ENCODE measurements at regions not wholly inside any gene's neighbourhood (a gene's known extent, or its start where the extent isn't known, plus 50 kb on each side); places are given as distances from the start of the nearest gene placed in this dataset.
A peak's percentile ranks its signal among the peaks of the same experiment; 100 is the strongest.
"Not testable (repeated sequence)": the region's sequence is repeated elsewhere in the genome, so short reads cannot be mapped to it uniquely, and the experiment has no call there.

GRCh38 chr11:23869671-23870070, 627.2 kb upstream of the LUZP2 start:
- no peak for TF ChIP-seq CTCF (IDR thresholded peaks at IDR 0.05; ENCODE audit: control extremely low read depth, extremely low read depth)
- Histone ChIP-seq H3K4me1 (ENCODE audit: control insufficient read depth in 5 of 5, insufficient read depth in 5 of 5, low read length in 5 of 5) (peaks cover 0 to 19% (median 0%) of the 10 kb centered on the region in 5 donors), H3K9ac (ENCODE audit: insufficient read depth in 1 of 2, low read length in 2 of 2) (no peak overlapping the region), H3K9me3 (ENCODE audit: control insufficient read depth in 4 of 4, insufficient read depth in 3 of 4, low read length in 3 of 4) (peaks cover 0 to 4% (median under 1%) of the 10 kb centered on the region in 4 donors), H3K27me3 (ENCODE audit: control insufficient read depth in 3 of 3, insufficient read depth in 3 of 3, low read length in 2 of 3) (no peaks in the 10 kb centered on the region), H3K36me3 (ENCODE audit: control insufficient read depth in 4 of 4, insufficient read depth in 4 of 4, low read length in 4 of 4) (no peaks in the 10 kb centered on the region), H3K4me3 (no peak overlapping the region), H3K27ac (ENCODE audit: low read depth in 1 of 2, low read length in 1 of 2) (no peak overlapping the region)
- no peak for ATAC-seq (ENCODE audit: insufficient read depth, low FRiP score)
- 68 to 77% methylated on average over 2 of the region's 2 CpGs for WGBS, 2 donors
- no peak for DNase-seq

GRCh38 chr11:23873406-23873805, 623.4 kb upstream of the LUZP2 start:
- TF ChIP-seq CTCF (IDR thresholded peaks at IDR 0.05; ENCODE audit: control extremely low read depth, extremely low read depth), result no peak
- no peak for ATAC-seq (ENCODE audit: insufficient read depth, low FRiP score)
- 61 to 70% methylated on average over 2 of the region's 2 CpGs for WGBS, 2 donors

DNA sequence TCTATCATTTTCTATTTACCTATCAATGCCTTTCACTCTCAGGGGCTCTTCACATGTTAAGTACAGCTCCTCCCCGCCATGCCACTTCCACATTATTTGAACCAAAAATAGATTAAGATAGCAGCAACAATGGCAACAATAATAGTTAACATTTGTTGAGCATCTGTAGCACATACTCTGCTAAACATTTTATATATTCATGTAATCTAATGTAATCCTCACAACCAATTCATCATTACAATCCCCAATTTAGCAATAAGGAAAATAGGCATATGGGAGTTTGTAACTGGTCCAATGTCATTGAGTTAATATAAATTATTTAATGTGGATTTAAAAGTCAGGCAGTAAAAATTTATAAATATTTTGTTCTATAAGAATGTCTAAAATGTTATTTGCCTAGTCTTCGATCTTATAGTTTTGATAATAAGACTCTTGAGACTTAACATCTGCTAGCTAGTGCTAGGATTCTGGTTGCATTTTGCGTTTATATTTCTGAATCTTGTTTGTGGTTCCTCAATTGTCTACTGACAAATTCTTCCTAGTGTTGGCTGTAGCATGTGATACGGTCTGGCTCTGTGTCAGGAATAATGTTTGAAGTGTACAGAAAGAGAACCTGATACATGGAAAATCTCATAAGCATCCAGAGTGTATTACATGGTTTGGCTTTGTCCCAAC, 621.5 kb upstream of the LUZP2 start:
- DNase-seq (peak; percentile 47 to 97 (median 97)), ATAC-seq (ENCODE audit: insufficient read depth, low FRiP score) (no peak)
- Histone ChIP-seq H3K4me1 (ENCODE audit: control insufficient read depth in 5 of 5, insufficient read depth in 5 of 5, low read length in 5 of 5) (peaks cover 0 to 25% (median 7%) of the 10 kb centered on the region in 5 donors), H3K4me3 (no peak overlapping the region), H3K9ac (ENCODE audit: insufficient read depth in 1 of 2, low read length in 2 of 2) (no peak overlapping the region), H3K36me3 (ENCODE audit: control insufficient read depth in 4 of 4, insufficient read depth in 4 of 4, low read length in 4 of 4) (no peaks in the 10 kb centered on the region), H3K9me3 (ENCODE audit: control insufficient read depth in 4 of 4, insufficient read depth in 3 of 4, low read length in 3 of 4) (no peaks in the 10 kb centered on the region), H3K27me3 (ENCODE audit: control insufficient read depth in 3 of 3, insufficient read depth in 3 of 3, low read length in 2 of 3) (no peaks in the 10 kb centered on the region), H3K27ac (ENCODE audit: low read depth in 1 of 2, low read length in 1 of 2) (no peak overlapping the region)
- 69 to 74% methylated on average over 4 of the region's 4 CpGs for WGBS, 2 donors
- TF ChIP-seq CTCF (IDR thresholded peaks at IDR 0.05; ENCODE audit: control extremely low read depth, extremely low read depth), result no peak

More at GRCh38 chr11:23873406-23873805, 623.4 kb upstream of the LUZP2 start:
- Histone ChIP-seq H3K27ac (ENCODE audit: low read depth in 1 of 2, low read length in 1 of 2) (no peak overlapping the region), H3K9ac (ENCODE audit: insufficient read depth in 1 of 2, low read length in 2 of 2) (no peak overlapping the region), H3K4me1 (ENCODE audit: control insufficient read depth in 5 of 5, insufficient read depth in 5 of 5, low read length in 5 of 5) (peaks cover 0 to 25% (median 7%) of the 10 kb centered on the region in 5 donors), H3K4me3 (no peak overlapping the region), H3K36me3 (ENCODE audit: control insufficient read depth in 4 of 4, insufficient read depth in 4 of 4, low read length in 4 of 4) (no peaks in the 10 kb centered on the region), H3K27me3 (ENCODE audit: control insufficient read depth in 3 of 3, insufficient read depth in 3 of 3, low read length in 2 of 3) (no peaks in the 10 kb centered on the region), H3K9me3 (ENCODE audit: control insufficient read depth in 4 of 4, insufficient read depth in 3 of 4, low read length in 3 of 4) (peaks cover 0 to 4% (median 0%) of the 10 kb centered on the region in 4 donors)
- DNase-seq, result no peak

DNA sequence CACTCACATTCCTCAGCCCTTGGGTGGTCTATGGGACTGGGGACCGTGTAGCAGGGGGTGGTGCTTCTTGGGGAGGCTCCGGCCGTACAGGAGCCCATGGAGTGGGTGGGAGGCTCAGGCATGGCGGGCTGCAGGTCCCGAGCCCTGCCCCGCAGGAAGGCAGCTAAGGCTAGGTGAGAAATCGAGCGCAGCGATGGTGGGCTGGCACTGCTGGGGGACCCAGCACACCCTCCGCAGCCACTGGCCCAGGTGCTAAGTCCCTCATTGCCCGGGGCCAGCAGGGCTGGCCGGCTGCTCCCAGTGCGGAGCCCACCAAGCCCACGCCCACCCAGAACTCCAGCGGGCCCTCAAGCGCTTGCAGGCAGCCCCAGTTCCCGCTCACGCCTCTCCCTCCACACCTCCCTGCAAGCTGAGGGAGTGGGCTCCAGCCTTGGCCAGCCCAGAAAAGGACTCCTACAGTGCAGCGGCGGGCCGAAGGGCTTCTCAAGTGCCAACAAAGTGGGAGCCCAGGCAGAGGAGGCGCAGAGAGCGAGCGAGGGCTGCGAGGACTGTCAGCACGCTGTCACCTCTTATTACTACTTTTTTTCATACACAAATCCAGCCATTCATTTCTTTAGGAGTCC, 613.3 kb upstream of the LUZP2 start:
- not testable (repeated sequence) for H3K9me3 ChIP-seq (ENCODE audit: control insufficient read depth in 4 of 4, insufficient read depth in 3 of 4, low read length in 3 of 4); H3K4me3 ChIP-seq; DNase-seq; ATAC-seq (ENCODE audit: insufficient read depth, low FRiP score); H3K4me1 ChIP-seq (ENCODE audit: control insufficient read depth in 5 of 5, insufficient read depth in 5 of 5, low read length in 5 of 5); H3K27me3 ChIP-seq (ENCODE audit: control insufficient read depth in 3 of 3, insufficient read depth in 3 of 3, low read length in 2 of 3); H3K36me3 ChIP-seq (ENCODE audit: control insufficient read depth in 4 of 4, insufficient read depth in 4 of 4, low read length in 4 of 4); H3K9ac ChIP-seq (ENCODE audit: insufficient read depth in 1 of 2, low read length in 2 of 2); H3K27ac ChIP-seq (ENCODE audit: low read depth in 1 of 2, low read length in 1 of 2)
- 95 to 96% methylated on average over 21 to 26 of the region's 26 CpGs for WGBS, 2 donors

Data from lung (tissue), 11 donors.